Smooth muscle cell (in vitro differentiated cells): ENCODE measurements at regions not wholly inside any gene's neighbourhood (a gene's known extent, or its start where the extent isn't known, plus 50 kb on each side); places are given as distances from the start of the nearest gene placed in this dataset.

ENCODE experiments used
- DNase-seq: peaks from one replicate; lab custom pipeline; 2025; ENCODE audit not compliant: unreplicated experiment; lab: John Stamatoyannopoulos, UW
- H2AFZ ChIP-seq: fragments of 200-600 bp; sonication (generic); 2 replicates; pipeline ENCODE4 v1.6.0; 2016; ENCODE audit warnings: antibody characterized with exemption, low read depth, mild to moderate bottlenecking
- H3F3A ChIP-seq: fragments of 200-600 bp; sonication (generic); 2 replicates; pipeline ENCODE4 v1.6.0; 2017; ENCODE audit warnings: antibody characterized with exemption, low read depth
- H3K27ac ChIP-seq: fragments of 200-600 bp; sonication (generic); 2 replicates; pipeline ENCODE4 v1.5.1; 2016; ENCODE audit warnings: low read depth, mild to moderate bottlenecking
- H3K27me3 ChIP-seq: fragments of 200-600 bp; sonication (generic); 2 replicates; pipeline ENCODE4 v1.6.1; 2016; ENCODE audit warnings: low read depth, mild to moderate bottlenecking
- H3K36me3 ChIP-seq: fragments of 200-600 bp; sonication (generic); 2 replicates; pipeline ENCODE4 v1.5.1; 2016; ENCODE audit warnings: low read depth
- H3K4me1 ChIP-seq: fragments of 200-600 bp; sonication (generic); 2 replicates; pipeline ENCODE4 v1.5.1; 2016; ENCODE audit warnings: low read depth
- H3K4me2 ChIP-seq: fragments of 200-600 bp; sonication (generic); 2 replicates; pipeline ENCODE4 v1.6.0; 2016; ENCODE audit warnings: mild to moderate bottlenecking
- H3K4me3 ChIP-seq: fragments of 200-600 bp; sonication (generic); 2 replicates; pipeline ENCODE4 v1.5.1; 2016; ENCODE audit warnings: mild to moderate bottlenecking
- H3K79me2 ChIP-seq: fragments of 200-600 bp; sonication (generic); 2 replicates; pipeline ENCODE4 v1.6.0; 2016; ENCODE audit warnings: low read depth, mild to moderate bottlenecking
- H3K9ac ChIP-seq: fragments of 200-600 bp; sonication (generic); 2 replicates; pipeline ENCODE4 v1.6.0; 2016; ENCODE audit warnings: low read depth
- H3K9me3 ChIP-seq: fragments of 200-600 bp; sonication (generic); replicated peaks from 2 replicates; pipeline ENCODE4 v1.5.1; 2016; ENCODE audit warnings: low read depth
- H4K20me1 ChIP-seq: fragments of 200-600 bp; sonication (generic); 2 replicates; pipeline ENCODE4 v1.6.0; 2016; ENCODE audit warnings: low read depth
- CTCF ChIP-seq: fragments of 200-600 bp; sonication (generic); IDR thresholded peaks from 2 replicates; pipeline ENCODE4 v1.5.1; 2017; ENCODE audit warnings: borderline replicate concordance, mild to moderate bottlenecking, antibody characterized with exemption; ENCODE audit not compliant: insufficient read depth, poor library complexity, severe bottlenecking
- WGBS: methylation state at CpG from one replicate; pipeline ENCODE4 v1.1.7; 2016; ENCODE audit warnings: low lambda C conversion rate; 5-methylcytosine and 5-hydroxymethylcytosine counted together

DNA sequence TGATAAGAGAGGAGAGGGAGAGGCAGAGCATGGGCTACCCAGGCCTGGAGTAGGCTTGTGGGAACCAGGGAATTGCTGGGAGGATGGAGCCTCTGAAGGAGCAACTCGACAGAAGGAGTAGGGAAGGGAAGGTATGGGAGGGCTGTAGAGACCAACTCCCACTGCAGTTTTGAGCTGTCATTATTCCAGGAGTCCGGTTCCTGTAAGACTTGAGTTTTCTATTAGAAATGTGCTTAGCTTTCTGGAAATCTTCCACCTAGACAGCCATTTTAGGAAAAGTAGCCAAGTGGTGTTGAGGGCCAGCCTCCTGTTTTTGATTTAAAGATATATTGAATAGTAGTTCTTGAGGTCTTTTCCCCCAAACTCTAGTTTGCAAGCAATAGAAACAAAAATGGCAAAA lies 323.5 kb downstream of the LRRC70 start:
- Histone ChIP-seq H3K36me3 (no peaks in the 10 kb centered on the region), H3K9me3 (no peaks in the 10 kb centered on the region), H4K20me1 (no peaks in the 10 kb centered on the region), H3F3A (no peaks in the 10 kb centered on the region), H3K4me2 (no peak overlapping the region), H3K9ac (no peak overlapping the region), H3K27me3 (no peaks in the 10 kb centered on the region), H3K27ac (no peak overlapping the region), H3K4me1 (no peaks in the 10 kb centered on the region), H3K79me2 (no peaks in the 10 kb centered on the region), H2AFZ (no peak overlapping the region), H3K4me3 (no peak overlapping the region)
- TF ChIP-seq CTCF = no peak
- DNase-seq = no peak
- 96% methylated on average over 2 of the region's 2 CpGs for WGBS

GRCh38 chr5:62900976-62901375 lies 322.4 kb downstream of the LRRC70 start:
- Histone ChIP-seq H3K4me3 (no peak overlapping the region), H3K79me2 (no peaks in the 10 kb centered on the region), H3K9me3 (no peaks in the 10 kb centered on the region), H4K20me1 (no peaks in the 10 kb centered on the region), H2AFZ (no peak overlapping the region), H3K36me3 (no peaks in the 10 kb centered on the region), H3F3A (no peaks in the 10 kb centered on the region), H3K27me3 (no peaks in the 10 kb centered on the region), H3K4me2 (no peak overlapping the region), H3K4me1 (no peaks in the 10 kb centered on the region), H3K9ac (no peak overlapping the region), H3K27ac (no peak overlapping the region)
- DNase-seq = no peak
- WGBS = 86% methylated on average over 1 of the region's 1 CpG
- TF ChIP-seq CTCF = no peak

- no peak overlapping the region for H3K9ac ChIP-seq
- no peaks in the 10 kb centered on the region for H3K9me3 ChIP-seq
- no peak for DNase-seq
- no peaks in the 10 kb centered on the region for H3F3A ChIP-seq
- no peaks in the 10 kb centered on the region for H4K20me1 ChIP-seq
- H3K4me1 ChIP-seq = no peaks in the 10 kb centered on the region
- no peak overlapping the region for H3K4me2 ChIP-seq
- no peak overlapping the region for H3K27ac ChIP-seq
- no peaks in the 10 kb centered on the region for H3K27me3 ChIP-seq
- H2AFZ ChIP-seq = no peak overlapping the region
- H3K36me3 ChIP-seq = no peaks in the 10 kb centered on the region
- no peaks in the 10 kb centered on the region for H3K79me2 ChIP-seq
- H3K4me3 ChIP-seq = no peak overlapping the region
- 80% methylated on average over 8 of the region's 8 CpGs for WGBS
- no peak for TF ChIP-seq CTCF
Measured at GRCh38 chr5:62896121-62896893, 317.7 kb downstream of the LRRC70 start.
